T-helper 1 cell (primary cell): ENCODE measurements at regions not wholly inside any gene's neighbourhood (a gene's known extent, or its start where the extent isn't known, plus 50 kb on each side); places are given as distances from the start of the nearest gene placed in this dataset.
"Not testable (repeated sequence)": the region's sequence is repeated elsewhere in the genome, so short reads cannot be mapped to it uniquely, and the experiment has no call there.

Experiments used
- DNase-seq, 5 donors: peaks; one replicate each; pipeline ENCODE4 v3.0.0-alpha.2; 2012 to 2020

DNA sequence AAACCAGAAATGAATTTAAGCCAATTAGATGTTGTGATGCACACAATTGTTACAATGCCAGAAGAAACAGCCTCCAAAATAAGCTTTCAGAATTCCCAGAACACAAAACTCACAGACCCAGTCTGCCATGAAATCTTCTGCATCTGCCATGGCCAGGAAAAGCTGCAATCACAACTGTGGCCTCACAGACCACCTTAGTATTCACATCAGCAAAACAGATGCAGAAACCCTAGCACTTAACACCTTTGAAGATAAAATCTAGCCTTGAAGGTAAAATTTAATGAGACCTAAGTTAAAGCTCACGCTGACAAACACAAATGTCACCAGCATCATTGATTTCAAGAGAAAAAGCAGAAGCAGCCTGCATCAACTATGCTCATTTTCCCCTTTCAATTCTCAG is 566.8 kb upstream of the TMPRSS15 start:
- DNase-seq: no peak

DNA sequence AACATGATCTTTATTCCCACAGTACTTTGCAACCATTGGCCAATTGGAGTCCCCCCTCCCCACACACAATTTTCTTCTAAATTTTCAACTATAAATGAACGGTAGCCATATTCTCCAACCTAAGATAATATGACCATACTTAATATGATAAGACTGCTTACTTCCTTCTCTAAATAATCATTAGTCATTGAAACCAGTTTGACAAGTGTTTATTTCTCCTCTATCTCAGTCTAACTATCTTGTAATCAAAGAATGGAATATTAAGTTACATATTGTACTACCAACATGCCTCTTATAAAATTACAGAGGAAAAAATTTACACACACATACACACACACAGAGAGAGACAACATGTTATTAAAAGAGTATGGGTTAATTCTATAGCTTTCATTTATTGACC is 567.4 kb upstream of the TMPRSS15 start:
- DNase-seq: no peak

DNA sequence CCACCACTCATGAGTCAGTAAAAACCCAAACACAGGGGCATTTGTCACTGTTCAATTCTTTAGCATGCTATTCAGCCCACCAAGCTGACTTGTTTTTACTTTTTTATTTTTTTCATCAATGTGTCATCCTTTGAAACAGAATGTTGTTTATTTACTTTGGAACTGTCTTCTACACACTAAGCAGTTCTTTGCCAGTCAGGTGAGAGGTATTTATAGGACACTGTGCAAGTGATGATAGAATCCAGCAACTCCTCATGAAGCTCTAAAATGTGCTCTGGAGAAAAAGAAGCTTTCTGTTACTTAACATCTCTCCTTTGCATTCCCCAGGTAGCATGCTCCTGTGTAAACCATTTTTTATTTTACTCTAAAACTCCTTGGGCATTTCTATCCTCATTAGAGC is 582.0 kb upstream of the TMPRSS15 start:
- DNase-seq: no peak

DNA sequence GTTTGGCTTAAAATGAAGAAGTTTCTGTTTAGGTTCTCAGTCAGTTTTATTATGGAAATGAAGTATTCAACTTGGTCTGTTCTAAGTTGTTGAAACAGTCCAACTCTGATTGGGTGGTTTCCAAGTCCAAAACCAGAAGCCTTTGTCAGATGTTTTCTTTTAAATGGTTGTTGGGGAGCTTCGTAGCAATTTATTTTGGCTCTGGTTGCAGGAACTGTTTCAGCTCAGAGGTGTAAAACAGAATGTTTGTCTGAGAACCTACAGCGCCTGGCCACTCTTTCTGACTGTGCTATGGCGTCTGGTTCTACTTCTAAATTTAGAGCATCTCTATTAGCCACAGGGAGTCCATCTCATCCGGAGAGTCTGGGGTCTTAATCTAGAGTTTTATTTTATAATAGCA is 582.6 kb upstream of the TMPRSS15 start:
- no peak for DNase-seq

DNA sequence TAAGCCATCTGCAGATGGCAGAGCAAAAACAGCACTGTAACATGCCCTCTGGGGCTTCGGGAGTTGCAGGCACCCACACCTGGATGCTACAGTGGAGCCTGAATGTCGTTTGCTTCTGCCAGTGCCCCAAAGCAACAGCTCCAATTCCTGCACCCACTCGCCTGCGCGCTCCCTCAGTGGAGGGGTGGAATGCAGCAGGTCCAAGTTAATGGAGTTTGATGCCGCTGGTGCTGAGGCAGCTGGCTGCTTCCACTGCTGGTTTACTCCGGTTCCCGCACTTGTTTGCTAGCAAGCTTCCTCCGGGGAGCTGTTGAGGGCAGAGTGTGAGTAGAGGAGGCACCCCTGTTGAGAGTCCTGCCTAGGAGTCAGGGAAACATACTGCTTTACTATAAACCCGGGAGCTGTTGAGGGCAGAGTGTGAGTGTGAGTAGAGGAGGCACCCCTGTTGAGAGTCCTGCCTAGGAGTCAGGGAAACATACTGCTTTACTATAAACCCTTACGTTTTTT is 584.0 kb upstream of the TMPRSS15 start:
- DNase-seq: no peak

DNA sequence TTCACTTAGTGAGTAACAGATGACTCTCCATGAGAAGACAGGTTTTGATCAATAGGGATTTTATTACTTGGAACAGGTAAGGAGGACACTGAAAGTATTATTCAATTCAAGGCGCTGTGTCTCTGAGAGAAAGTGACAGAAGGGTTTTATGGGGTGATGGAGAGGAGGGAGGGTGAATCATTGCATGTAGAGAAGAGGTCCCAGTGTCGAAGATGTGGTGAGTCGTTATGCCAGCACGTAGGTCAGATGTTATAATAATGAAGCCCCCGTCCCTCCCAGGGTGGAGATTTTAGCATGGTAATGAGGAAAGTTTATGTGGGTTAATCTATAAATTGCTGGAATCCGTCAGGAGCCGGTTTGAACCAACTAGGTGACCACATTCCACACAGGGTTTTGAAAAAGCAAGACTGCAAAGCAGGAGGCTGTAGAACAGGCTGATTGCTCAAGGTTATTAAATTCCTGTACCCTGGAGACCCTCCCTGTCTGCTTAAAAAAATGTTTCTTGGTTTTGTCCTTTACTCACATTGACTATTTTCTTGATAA is 586.4 kb upstream of the TMPRSS15 start:
- no peak for DNase-seq

DNA sequence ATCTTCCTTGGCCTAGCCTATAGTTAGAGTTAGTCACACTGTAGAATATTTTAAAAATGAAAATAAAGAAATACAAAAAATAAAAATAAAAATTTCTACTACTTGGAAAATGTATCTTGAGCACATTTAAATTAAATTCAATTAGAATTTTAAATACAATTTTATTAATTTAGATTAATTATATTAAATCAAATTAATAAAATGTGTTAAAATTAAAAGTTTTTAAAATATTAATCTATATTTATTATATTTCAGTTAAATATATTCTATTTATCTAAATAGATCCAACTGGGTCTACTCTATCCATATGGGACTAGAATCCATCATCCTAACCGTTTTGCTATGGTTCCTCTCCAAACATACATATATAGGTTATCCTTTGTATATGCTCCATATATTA is 588.3 kb upstream of the TMPRSS15 start:
- DNase-seq: no peak

DNA sequence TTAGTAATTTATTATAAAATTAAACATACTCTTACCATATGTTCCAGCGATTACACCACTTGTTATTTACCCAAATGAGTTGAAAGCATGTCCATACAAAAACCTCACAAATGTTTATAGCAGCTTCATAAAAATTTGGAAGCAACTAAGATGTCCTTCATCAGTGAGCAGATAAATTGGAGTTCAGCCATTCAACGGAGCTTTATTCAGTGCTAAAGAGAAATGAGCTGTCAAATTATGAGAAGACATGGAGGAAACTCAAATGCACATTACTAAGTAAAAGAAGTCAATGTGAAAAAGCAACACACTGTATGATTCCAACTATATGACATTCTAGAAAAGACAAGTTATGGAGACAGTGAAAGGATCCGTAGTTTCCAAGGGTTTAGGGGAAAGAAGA is 606.7 kb upstream of the TMPRSS15 start:
- DNase-seq: no peak

DNA sequence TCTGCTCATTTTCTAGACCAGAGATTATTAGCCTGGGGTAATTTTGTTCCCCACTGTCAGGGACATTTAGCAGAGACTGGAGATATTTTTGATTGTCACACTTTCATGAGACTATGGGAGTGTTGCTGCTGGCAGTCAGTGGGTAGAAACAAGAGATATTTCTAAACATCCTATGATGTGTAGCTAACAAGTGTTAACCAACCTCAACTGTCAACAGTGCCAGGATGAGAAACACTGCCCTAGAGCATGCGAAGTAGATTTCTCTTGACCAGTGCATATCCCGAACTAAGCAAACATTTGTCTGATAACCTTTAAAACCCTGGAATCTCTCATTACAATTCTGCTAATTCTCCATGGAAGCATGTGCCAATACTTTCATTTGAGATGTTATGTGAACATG is 607.4 kb upstream of the TMPRSS15 start:
- DNase-seq: no peak

DNA sequence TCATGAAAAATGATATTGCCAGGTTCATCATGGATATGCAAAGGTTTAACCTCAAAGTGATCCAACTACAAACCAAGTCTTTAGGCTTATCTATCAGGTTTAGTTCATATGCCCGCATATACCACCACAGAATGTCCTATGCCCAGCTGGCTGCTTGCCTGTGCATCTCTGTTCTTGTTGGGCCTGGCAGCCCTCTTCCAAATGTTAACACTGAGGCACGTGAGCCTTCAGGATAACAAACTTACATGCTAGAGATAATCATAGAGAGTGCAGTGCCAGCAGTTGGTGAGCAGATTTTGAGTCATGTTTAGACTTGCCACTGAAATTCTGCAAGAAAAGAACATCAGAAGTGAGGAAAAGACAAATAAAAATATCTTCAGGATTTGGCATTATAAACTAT is 607.9 kb upstream of the TMPRSS15 start:
- DNase-seq: no peak

DNA sequence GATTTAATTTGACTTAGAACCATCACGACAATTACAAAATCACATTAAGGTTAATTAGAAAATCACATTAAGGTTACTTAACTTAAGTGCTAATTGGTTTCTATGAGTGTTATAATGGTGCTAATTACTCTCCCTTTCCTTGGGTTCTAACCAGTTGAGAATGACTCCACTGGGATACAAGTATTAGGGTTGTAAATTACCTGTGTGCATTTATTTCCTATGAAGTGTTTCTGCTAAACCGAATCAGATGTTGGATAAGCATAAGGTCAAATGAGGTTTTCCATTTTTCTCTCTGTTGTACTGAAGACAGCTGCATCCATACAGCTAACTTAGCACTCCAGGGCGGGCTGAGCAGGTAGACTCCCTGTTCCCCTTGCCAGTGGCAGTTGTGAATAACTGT is 610.3 kb upstream of the TMPRSS15 start:
- no peak for DNase-seq

DNA sequence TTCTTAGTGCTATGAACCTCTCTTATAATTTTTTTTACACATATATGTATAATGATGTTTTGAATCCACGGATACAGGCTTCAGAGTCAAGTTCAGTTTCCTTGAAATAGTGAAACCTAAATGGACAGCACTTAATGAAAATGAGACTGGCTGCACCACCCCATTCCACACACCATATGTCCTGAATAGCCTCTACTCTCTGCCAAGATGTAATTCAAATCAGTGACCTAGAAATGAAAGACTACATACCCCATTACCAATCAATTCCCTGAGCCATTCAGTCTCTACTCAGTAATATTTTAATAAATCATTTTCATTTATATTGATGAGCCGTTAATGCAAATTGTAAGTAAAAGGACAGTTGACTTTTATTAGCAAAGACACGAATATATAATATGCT is 614.9 kb upstream of the TMPRSS15 start:
- DNase-seq: no peak

DNA sequence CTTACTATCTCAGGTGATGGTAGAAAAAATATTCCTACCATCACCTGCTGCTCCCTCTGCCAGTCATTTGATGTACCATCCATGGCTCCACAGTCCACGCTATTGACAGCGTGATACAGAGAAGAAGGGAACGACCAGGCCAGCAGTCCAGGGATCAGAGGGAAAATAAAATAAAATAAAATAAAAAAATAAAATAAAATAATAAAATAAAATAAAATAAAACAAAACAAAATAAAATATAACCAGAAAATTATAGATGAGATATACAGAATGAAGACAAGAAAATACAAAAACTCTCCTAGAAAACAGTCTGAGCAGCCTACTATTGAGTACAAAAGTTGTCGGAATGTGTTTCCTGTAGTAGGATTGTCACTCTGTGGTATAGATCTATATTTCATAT is 619.4 kb upstream of the TMPRSS15 start:
- no peak for DNase-seq

DNA sequence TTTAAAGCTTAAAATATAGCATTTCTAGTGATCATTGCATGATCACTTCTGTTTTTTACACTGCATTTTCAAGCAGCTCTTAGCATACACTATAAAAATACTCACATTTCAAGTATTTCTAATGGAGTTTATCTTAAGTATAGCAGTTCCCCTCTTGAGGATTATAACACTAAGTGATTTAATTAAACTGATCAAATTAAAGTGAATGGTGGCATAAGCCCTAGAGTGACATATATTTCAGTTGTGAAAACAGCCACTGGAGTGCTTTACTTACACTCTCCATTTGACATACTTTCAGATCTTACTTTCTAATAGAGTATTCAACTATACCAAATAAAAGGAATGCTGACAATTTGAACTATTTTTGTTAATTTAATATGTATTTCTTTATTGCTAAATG is 623.3 kb upstream of the TMPRSS15 start:
- no peak for DNase-seq

DNA sequence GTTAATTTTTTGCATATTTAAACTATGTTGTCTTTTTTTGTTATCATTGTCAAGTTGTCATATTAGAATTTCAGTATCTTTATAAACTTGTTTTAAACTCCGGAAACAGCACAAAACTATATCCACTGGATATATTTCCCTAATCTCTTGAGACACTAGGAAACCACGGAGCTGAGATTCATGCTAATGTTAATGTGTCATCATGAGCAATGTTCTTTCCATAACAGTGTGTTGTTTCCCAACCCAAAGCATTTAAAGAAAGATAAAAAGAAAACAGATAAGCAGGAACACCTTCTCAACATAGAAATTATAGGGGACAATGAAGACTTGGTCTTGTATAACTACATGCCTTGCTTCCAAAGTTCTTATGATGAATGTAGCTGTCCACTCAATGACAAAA is 626.2 kb upstream of the TMPRSS15 start:
- DNase-seq: no peak

DNA sequence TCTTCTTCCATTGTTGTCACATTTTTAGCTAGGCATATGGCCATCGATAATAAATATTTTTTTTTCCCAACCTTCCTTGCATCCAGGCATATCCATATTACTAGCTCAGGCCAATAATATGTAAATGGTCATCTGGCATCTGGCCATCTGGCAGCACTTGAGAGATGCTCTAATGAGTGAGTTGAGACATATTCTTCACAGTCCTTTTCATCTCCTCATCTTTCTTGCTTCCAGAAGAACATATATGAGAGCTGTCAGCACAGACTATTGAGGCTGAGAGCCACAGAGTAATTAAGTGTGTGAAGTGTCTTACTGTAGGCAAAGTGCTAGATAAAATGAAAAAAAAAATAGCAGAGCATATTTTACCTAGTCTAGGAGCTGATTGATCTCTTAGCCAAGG is 628.4 kb upstream of the TMPRSS15 start:
- no peak for DNase-seq

DNA sequence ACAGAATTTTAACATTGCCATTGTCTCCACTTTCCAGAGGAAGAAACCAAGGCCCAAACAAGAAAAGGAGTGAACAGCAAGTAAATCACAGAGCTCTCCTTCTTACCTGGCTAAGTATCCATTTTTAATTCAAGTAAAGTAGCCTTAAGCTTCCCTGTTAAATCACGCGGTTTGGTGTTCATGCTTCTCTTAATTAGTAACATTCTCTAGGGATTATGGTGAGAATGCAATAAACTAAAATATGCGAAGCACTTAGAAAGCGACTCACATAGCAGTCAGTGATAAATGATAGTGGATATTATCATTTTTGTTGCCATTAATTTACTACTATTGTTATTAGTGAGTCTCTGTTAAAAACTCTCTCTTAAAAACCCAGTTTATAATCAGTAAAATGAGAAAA is 630.5 kb upstream of the TMPRSS15 start:
- no peak for DNase-seq

DNA sequence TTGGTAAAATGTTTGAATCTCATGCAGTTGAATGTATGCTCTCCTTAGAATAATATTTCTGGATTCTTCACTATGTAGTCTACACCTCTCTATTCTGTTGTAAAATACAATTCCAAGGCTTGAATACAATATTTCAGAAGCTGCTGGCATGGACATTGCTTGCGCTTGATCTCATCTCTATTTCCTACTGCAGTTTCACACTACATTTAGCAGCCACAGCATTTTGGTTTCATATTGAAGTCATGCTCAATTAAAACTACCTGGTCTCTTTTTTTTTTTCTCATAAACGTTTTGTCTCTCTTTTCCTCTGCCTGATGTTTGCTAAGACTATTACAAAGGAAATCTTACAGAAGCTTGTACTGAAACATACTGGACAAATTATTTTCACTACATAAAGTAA is 631.0 kb upstream of the TMPRSS15 start:
- no peak for DNase-seq

DNA sequence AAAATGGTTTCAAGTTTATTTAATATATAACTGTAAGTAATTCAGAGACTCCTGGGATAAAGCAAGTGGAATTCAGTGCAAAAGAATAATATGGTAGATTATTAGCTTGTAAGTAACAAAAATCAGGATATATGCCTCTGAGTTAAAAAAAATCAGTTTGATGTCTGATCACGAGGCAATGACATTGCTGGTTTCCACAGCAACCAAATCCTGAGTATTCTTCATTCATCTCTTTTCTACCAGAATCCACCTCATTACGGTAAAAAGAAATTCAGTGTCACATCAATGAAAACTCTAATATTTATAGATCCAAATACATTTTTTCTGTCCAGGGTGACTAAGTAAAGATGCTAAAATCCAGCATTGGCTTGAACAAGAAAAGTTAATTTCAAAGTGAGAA is 642.3 kb upstream of the TMPRSS15 start:
- no peak for DNase-seq

DNA sequence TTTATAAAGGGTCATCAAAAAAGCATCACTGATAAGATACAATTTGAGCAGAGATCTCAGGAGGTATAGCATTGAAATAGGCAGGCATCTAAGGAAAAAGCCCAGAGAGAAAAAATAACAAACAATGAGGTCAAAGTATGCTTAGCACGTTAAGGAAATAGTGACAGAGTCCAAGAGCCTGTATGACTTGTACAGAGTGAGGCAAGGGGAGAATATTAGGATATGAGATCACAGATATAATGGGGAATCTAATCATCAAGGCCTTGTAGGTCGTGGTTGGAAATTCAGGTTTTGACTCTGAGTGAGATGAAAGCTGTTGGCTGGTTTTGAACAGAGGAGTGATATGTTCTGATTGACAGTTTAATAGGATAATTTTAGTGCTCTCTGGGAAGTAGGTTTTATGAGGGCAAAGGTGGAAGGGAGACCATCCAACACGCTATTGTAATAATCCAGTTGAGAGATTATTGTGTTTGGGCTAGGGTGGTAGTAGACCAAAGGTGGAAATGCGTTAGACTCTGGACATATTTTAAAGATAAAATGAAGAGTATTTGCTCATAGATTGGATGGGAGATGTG is 644.6 kb upstream of the TMPRSS15 start:
- no peak for DNase-seq

DNA sequence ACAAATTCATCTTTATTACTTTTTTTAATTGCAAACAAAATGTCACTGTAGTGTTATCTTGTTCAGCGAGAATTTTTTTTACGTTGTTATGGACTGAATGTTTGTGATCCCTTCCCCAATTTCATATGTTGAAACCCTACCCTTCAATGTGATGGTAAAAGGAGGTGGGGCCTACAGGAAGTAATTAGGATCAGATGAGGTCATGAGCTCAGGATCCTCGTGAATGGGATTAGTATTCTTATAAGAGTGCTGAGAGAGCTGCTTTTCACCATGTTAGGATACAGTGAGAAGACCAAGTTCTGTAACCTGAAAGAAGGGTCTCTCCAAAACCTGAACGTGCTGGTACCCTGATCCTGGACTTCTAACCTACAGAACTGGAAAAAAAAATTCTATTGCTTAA is 646.0 kb upstream of the TMPRSS15 start:
- no peak for DNase-seq

DNA sequence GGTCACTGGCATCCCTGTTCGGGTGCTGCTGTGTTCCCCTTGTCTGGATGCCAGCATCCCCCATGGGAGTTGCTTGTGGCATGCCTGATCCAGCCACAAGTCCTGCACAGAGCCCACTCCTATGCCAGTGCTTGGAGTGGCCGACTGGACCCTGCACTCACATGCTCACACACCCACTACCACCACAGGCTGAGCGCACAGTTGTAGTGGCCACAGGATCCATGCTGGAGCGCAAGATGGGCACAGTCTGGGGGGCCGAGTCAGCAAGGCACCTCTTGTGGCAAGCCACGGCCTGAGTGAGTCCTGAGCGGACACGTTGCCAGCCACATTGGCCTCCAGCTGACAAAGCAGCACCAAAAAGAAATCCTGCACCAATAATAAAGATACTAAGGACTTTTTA is 661.6 kb upstream of the TMPRSS15 start:
- DNase-seq: no peak

DNA sequence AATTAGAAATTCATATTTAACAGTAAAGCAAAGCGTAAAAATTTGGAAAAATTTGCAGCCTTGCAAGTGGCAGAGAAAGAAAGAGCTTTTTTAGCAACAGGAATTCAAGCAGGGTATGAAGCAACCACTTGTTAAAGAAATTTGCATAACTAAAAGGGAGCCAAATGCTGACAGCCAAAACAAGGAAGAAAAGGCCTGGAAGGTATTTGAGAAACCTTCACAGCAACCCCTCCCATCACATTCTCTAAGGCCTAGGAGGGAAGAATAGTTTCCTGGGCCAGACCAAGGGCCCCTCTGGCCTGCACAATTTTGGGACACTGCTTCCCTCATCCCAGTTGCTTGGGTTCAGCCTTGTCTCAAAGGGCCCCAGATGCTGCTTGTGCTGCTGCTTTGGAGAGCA is 672.4 kb upstream of the TMPRSS15 start:
- DNase-seq: no peak

DNA sequence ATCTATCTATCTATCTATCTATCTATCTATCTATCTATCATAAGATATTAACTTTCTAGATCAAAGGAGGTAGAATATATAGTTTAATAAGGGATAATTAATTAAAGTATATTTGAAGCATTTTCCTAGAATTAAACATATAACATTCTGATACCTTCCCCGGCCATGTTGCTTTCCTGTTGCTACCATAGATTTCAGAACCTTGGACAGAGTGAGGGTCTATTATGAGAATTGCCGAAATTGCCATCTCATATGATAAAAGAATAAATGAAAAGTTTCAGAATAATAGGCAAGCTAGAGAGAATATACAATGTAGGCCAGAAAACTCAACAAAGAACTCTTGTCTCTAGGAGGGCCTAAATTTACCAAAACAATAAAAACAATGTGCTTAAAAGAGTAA is 706.1 kb upstream of the TMPRSS15 start:
- no peak for DNase-seq

DNA sequence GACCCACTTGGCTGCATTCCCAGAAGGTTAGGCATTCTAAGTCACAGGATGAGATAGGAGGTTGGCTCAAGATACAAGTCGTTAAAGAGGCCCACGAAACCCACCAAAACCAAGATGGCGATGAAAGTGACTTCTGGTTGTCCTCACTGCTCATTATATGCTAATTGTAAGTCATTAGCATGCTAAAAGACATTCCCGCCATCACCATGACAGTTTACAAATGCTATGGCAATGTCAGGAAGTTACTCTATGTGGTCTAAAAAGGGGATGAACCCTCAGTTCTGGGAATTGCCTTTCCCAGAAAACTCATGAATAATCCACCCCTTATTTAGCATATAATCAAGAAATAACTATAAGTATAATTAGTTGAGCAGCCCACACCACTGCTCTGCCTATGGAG is 715.7 kb upstream of the TMPRSS15 start:
- not testable (repeated sequence) for DNase-seq
